PC-3 (cell line): ENCODE measurements at regions not wholly inside any gene's neighbourhood (a gene's known extent, or its start where the extent isn't known, plus 50 kb on each side); places are given as distances from the start of the nearest gene placed in this dataset.

Experiments used
- CTCF ChIP-seq: fragments of 300-600 bp; sonication (generic); conservative IDR thresholded peaks from 2 replicates; pipeline ENCODE4 v1.5.1; 2017; ENCODE audit warnings: antibody characterized with exemption, low read depth, mild to moderate bottlenecking, low read length
- EZH2 ChIP-seq: fragments of 300-600 bp; sonication (generic); IDR thresholded peaks from one replicate; pipeline ENCODE4 v1.6.1; 2017; ENCODE audit warnings: antibody characterized with exemption, mild to moderate bottlenecking, low read length; ENCODE audit not compliant: unreplicated experiment
- EZH2phosphoT487 ChIP-seq: fragments of 300-600 bp; sonication (generic); IDR thresholded peaks from 2 replicates; pipeline ENCODE4 v1.6.1; 2018; ENCODE audit warnings: mild to moderate bottlenecking, antibody characterized with exemption, low read length, borderline replicate concordance

GRCh38 chr9:31500422-31500821, 884.0 kb upstream of the ACO1 start:
- TF ChIP-seq CTCF (no peak), EZH2phosphoT487 (no peak), EZH2 (no peak)
